Mesendoderm (in vitro differentiated cells): ENCODE measurements at regions not wholly inside any gene's neighbourhood (a gene's known extent, or its start where the extent isn't known, plus 50 kb on each side); places are given as distances from the start of the nearest gene placed in this dataset.

Source experiments
- DNase-seq: peaks from one replicate; pipeline ENCODE4 v3.0.0; 2013
- H2AK5ac ChIP-seq: 2 replicates; pipeline ENCODE4 v1.6.1; 2013; ENCODE audit warnings: low read length, inconsistent platforms
- H2BK120ac ChIP-seq: 2 replicates; pipeline ENCODE4 v1.6.1; 2013; ENCODE audit warnings: low read depth, mild to moderate bottlenecking, low read length, moderate library complexity, mixed read lengths
- H2BK15ac ChIP-seq: replicated peaks from 2 replicates; pipeline ENCODE4 v1.6.1; 2013; ENCODE audit warnings: low read depth, mild to moderate bottlenecking, moderate library complexity
- H2BK5ac ChIP-seq: 2 replicates; pipeline ENCODE4 v1.6.1; 2013; ENCODE audit warnings: low read length, inconsistent platforms
- H3K18ac ChIP-seq: 2 replicates; pipeline ENCODE4 v1.6.1; 2013; ENCODE audit warnings: mild to moderate bottlenecking, low read length, mixed read lengths
- H3K23ac ChIP-seq: one replicate; pipeline ENCODE4 v1.6.1; 2013; ENCODE audit warnings: low read length
- H3K27ac ChIP-seq: 2 replicates; pipeline ENCODE4 v1.5.1; 2013; ENCODE audit warnings: low read depth, mild to moderate bottlenecking, inconsistent platforms, low read length, moderate library complexity
- H3K27me3 ChIP-seq: 2 replicates; pipeline ENCODE4 v1.6.1; 2013; ENCODE audit warnings: low read length, control low read depth, mild to moderate bottlenecking, inconsistent platforms; ENCODE audit not compliant: insufficient read depth, poor library complexity
- H3K36me3 ChIP-seq: 2 replicates; pipeline ENCODE4 v1.6.1; 2013; ENCODE audit warnings: low read length, inconsistent platforms; ENCODE audit not compliant: control insufficient read depth, insufficient read depth
- H3K4ac ChIP-seq: one replicate; pipeline ENCODE4 v1.6.1; 2013; ENCODE audit warnings: low read depth, mild to moderate bottlenecking, low read length, moderate library complexity
- H3K4me1 ChIP-seq: 2 replicates; pipeline ENCODE4 v1.6.1; 2013; ENCODE audit warnings: low read depth, low read length, inconsistent platforms; ENCODE audit not compliant: control insufficient read depth
- H3K4me2 ChIP-seq: 2 replicates; pipeline ENCODE4 v1.6.1; 2013; ENCODE audit warnings: low read length
- H3K4me3 ChIP-seq: 2 replicates; pipeline ENCODE4 v1.5.1; 2013; ENCODE audit warnings: mild to moderate bottlenecking, low read length
- H3K56ac ChIP-seq: one replicate; pipeline ENCODE4 v1.6.1; 2013; ENCODE audit warnings: low read length
- H3K79me1 ChIP-seq: 2 replicates; pipeline ENCODE4 v1.6.1; 2013; ENCODE audit warnings: low read length, inconsistent platforms
- H3K79me2 ChIP-seq: 2 replicates; pipeline ENCODE4 v1.6.1; 2013; ENCODE audit warnings: mild to moderate bottlenecking, low read length; ENCODE audit not compliant: control insufficient read depth, insufficient read depth
- H3K9ac ChIP-seq: 2 replicates; pipeline ENCODE4 v1.6.1; 2013; ENCODE audit warnings: low read length, inconsistent platforms
- H4K5ac ChIP-seq: one replicate; pipeline ENCODE4 v1.6.1; 2013; ENCODE audit warnings: low read length
- H4K8ac ChIP-seq: one replicate; pipeline ENCODE4 v1.6.1; 2013; ENCODE audit warnings: low read depth, mild to moderate bottlenecking, control low read depth, low read length, moderate library complexity
- WGBS: extraction: QIAGEN DNeasy Blood & Tissue Kit; methylation state at CpG from one replicate; pipeline ENCODE4 v1.1.7; 2013; ENCODE audit warnings: low lambda C conversion rate, missing lambda C conversion rate; ENCODE audit not compliant: insufficient coverage; ENCODE audit errors: extremely low coverage; 5-methylcytosine and 5-hydroxymethylcytosine counted together

DNA sequence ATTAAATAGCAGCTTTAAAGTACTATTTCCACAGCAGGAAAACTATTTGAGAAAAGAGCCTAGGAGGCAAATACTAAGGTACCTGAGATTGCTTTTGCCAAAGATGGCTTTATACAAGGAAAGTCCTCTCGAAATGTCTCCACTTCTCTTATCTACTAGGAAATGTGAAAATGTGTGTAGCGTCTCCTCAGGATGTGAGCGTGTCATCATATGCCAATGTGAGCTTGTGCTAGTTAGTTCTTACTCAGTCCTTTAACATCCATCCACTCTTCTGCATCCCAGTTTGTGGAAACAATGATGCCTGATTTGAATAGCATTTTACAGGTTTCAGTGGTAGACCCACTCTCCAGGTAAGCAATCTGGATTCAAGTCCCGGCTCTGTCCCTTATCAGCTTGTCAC lies 421.0 kb downstream of the DYNC2H1 start:
- Histone ChIP-seq H4K5ac (no peak overlapping the region), H3K4me1 (no peaks in the 10 kb centered on the region), H3K9ac (no peak overlapping the region), H3K79me1 (no peaks in the 10 kb centered on the region), H2BK15ac (no peak overlapping the region), H2BK120ac (no peak overlapping the region), H3K56ac (no peak overlapping the region), H3K36me3 (no peaks in the 10 kb centered on the region), H3K27ac (no peak overlapping the region), H3K4ac (no peak overlapping the region), H3K27me3 (no peaks in the 10 kb centered on the region), H4K8ac (no peak overlapping the region), H2BK5ac (no peak overlapping the region), H3K4me2 (no peak overlapping the region), H3K23ac (no peak overlapping the region), H2AK5ac (no peak overlapping the region), H3K18ac (no peak overlapping the region), H3K79me2 (no peaks in the 10 kb centered on the region), H3K4me3 (no peak overlapping the region)
- no CpG with 5 or more reads among the region's 4 CpGs for WGBS
- DNase-seq: peak; percentile 21

DNA sequence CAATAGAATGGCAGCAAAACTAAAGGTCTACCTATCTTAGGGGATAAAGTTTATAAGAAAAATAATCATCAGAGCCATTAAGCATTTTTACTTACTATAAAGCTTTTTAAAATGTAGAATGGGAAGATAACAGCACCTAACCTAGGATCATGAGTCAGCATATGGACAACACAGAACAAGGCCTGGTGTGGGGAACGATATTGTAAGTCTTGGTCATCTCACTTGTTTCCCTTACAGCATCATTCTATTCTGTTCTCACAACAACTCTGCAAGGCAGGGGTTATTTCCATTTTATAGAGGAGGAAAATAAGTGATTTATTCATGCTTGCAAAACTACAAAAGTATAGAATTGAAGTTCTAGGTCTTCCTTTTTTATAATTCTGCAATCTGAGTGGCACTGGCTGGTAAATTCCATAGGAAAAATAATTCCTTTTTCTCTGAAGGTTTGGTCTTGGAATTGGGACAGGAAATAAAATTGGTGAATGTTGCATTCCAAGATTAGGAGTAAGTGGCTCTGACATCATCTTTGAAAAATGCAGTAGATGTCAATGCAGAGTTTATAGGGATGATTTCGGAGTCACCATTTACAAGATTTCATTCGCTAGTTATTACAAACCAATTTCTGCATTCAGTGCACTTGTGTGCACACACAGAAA lies 423.0 kb downstream of the DYNC2H1 start:
- Histone ChIP-seq H2BK120ac (no peak overlapping the region), H3K27ac (no peak overlapping the region), H3K79me1 (no peaks in the 10 kb centered on the region), H3K36me3 (no peaks in the 10 kb centered on the region), H2BK5ac (no peak overlapping the region), H2AK5ac (no peak overlapping the region), H3K56ac (no peak overlapping the region), H2BK15ac (no peak overlapping the region), H4K5ac (no peak overlapping the region), H3K9ac (no peak overlapping the region), H3K4me1 (no peaks in the 10 kb centered on the region), H3K4me2 (no peak overlapping the region), H3K27me3 (no peaks in the 10 kb centered on the region), H4K8ac (no peak overlapping the region), H3K4me3 (no peak overlapping the region), H3K18ac (no peak overlapping the region), H3K4ac (no peak overlapping the region), H3K23ac (no peak overlapping the region), H3K79me2 (no peaks in the 10 kb centered on the region)
- WGBS: no CpG with 5 or more reads among the region's 3 CpGs
- peak; percentile 56 for DNase-seq

- no peak overlapping the region for H4K5ac ChIP-seq
- no peak overlapping the region for H2BK15ac ChIP-seq
- H3K79me1 ChIP-seq: no peaks in the 10 kb centered on the region
- no peaks in the 10 kb centered on the region for H3K27me3 ChIP-seq
- DNase-seq: no peak
- no peaks in the 10 kb centered on the region for H3K4me1 ChIP-seq
- no peak overlapping the region for H2AK5ac ChIP-seq
- no peak overlapping the region for H2BK120ac ChIP-seq
- H3K79me2 ChIP-seq: no peaks in the 10 kb centered on the region
- no peak overlapping the region for H3K4me2 ChIP-seq
- H4K8ac ChIP-seq: no peak overlapping the region
- H3K27ac ChIP-seq: no peak overlapping the region
- H3K56ac ChIP-seq: no peak overlapping the region
- no peak overlapping the region for H3K23ac ChIP-seq
- H3K36me3 ChIP-seq: no peaks in the 10 kb centered on the region
- H3K4me3 ChIP-seq: no peak overlapping the region
- no peak overlapping the region for H3K9ac ChIP-seq
- H3K4ac ChIP-seq: no peak overlapping the region
- no peak overlapping the region for H2BK5ac ChIP-seq
- H3K18ac ChIP-seq: no peak overlapping the region
Observed at GRCh38 chr11:103534191-103534590, 425.0 kb downstream of the DYNC2H1 start.

GRCh38 chr11:103534959-103535358 lies 425.7 kb downstream of the DYNC2H1 start:
- H2AK5ac ChIP-seq: no peak overlapping the region
- no peak overlapping the region for H4K5ac ChIP-seq
- no peak overlapping the region for H3K18ac ChIP-seq
- no peak overlapping the region for H3K56ac ChIP-seq
- H2BK5ac ChIP-seq: no peak overlapping the region
- no peak overlapping the region for H3K9ac ChIP-seq
- H3K4me2 ChIP-seq: no peak overlapping the region
- H3K79me2 ChIP-seq: no peaks in the 10 kb centered on the region
- no peak overlapping the region for H3K23ac ChIP-seq
- no peak overlapping the region for H3K27ac ChIP-seq
- no peak overlapping the region for H2BK120ac ChIP-seq
- H2BK15ac ChIP-seq: no peak overlapping the region
- no peak for DNase-seq
- no peak overlapping the region for H3K4me3 ChIP-seq
- no CpG with 5 or more reads among the region's 2 CpGs for WGBS
- no peaks in the 10 kb centered on the region for H3K4me1 ChIP-seq
- H3K4ac ChIP-seq: no peak overlapping the region
- no peaks in the 10 kb centered on the region for H3K79me1 ChIP-seq
- H4K8ac ChIP-seq: no peak overlapping the region
- no peaks in the 10 kb centered on the region for H3K27me3 ChIP-seq
- no peaks in the 10 kb centered on the region for H3K36me3 ChIP-seq

DNA sequence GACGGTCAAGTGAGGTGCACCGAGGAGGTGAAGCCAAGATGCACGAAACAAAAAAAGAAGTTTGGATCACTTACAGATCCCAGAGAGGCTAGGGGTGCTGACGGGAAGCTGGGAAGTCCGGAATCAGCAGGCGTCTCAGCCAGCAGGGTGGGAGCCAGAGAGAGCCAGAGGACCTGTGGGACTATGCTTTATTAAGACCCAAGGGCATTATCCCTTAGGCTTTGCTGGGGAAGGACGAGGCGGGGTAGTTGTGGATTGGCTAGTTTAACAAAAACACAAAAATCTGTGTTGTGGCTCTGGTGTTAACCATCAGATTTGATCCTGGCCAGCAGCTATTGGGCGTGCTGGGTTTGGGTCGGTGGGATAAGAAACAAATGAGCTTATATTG lies 427.1 kb downstream of the DYNC2H1 start:
- H3K9ac ChIP-seq: no peak overlapping the region
- no peak overlapping the region for H3K56ac ChIP-seq
- H3K4me3 ChIP-seq: no peak overlapping the region
- H3K4me1 ChIP-seq: no peaks in the 10 kb centered on the region
- H4K8ac ChIP-seq: no peak overlapping the region
- WGBS: no CpG with 5 or more reads among the region's 10 CpGs
- H3K27me3 ChIP-seq: no peaks in the 10 kb centered on the region
- DNase-seq: no peak
- no peak overlapping the region for H3K23ac ChIP-seq
- H3K4ac ChIP-seq: no peak overlapping the region
- H4K5ac ChIP-seq: no peak overlapping the region
- no peak overlapping the region for H3K27ac ChIP-seq
- H3K79me2 ChIP-seq: no peaks in the 10 kb centered on the region
- H2BK120ac ChIP-seq: no peak overlapping the region
- H3K36me3 ChIP-seq: no peaks in the 10 kb centered on the region
- H3K79me1 ChIP-seq: no peaks in the 10 kb centered on the region
- H3K4me2 ChIP-seq: no peak overlapping the region
- H2BK15ac ChIP-seq: no peak overlapping the region
- no peak overlapping the region for H2BK5ac ChIP-seq
- no peak overlapping the region for H2AK5ac ChIP-seq
- peak overlapping the region; percentile 60 for H3K18ac ChIP-seq

DNA sequence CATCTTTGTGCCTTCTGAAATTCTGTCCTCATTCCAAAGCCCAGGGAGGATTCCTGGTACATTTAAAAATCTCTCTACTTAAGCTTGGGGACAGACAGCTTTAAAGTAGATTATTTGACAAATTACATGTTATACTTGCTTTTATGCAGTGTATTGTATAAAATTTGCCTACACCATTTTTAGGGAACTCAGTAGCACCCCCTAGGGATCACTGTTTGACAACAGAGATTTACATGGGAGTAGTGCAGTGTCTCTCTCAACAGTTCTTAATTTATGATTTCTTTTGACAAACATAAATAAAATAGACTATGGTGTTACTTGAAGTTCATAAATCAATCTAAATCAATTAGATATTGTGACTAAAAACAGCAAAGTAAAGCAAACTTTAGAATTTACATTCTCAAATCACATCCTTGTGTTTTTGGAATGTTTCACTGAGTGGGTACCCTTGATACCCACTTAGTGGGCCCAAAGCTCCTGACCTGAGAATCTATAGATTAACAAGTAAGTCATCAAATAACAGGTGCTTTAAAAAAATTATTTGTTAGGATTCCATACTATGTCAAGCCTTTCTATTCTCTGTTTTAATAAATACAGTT lies 428.8 kb downstream of the DYNC2H1 start:
- no peak overlapping the region for H3K27ac ChIP-seq

More for the DNA sequence above, 428.8 kb downstream of the DYNC2H1 start:
- Histone ChIP-seq H3K79me1 (no peaks in the 10 kb centered on the region), H4K8ac (no peak overlapping the region), H4K5ac (no peak overlapping the region), H2AK5ac (no peak overlapping the region), H2BK5ac (no peak overlapping the region), H3K4me1 (no peaks in the 10 kb centered on the region), H3K23ac (no peak overlapping the region), H3K36me3 (no peaks in the 10 kb centered on the region), H3K27me3 (no peaks in the 10 kb centered on the region), H3K18ac (no peak overlapping the region), H2BK120ac (no peak overlapping the region), H3K4me3 (no peak overlapping the region), H3K4ac (no peak overlapping the region), H3K4me2 (no peak overlapping the region), H3K79me2 (no peaks in the 10 kb centered on the region), H3K56ac (no peak overlapping the region), H3K9ac (no peak overlapping the region), H2BK15ac (no peak overlapping the region)
- DNase-seq: peak; percentile 37
